Heart left ventricle (tissue), 16 donors: ENCODE measurements at regions not wholly inside any gene's neighbourhood (a gene's known extent, or its start where the extent isn't known, plus 50 kb on each side); places are given as distances from the start of the nearest gene placed in this dataset.

Experiments
- ATAC-seq, 4 donors: fragments of 200-7000 bp; cut with Tn5 transposase; one replicate each; pipeline ENCODE4 v1.9.1; 2020 to 2022; ENCODE audit warnings: moderate library complexity in 4 of 4, mild to moderate bottlenecking in 3 of 4, moderate number of reproducible peaks in 1 of 4
- DNase-seq, 5 donors: peaks; one replicate each; pipeline ENCODE4 v3.0.0-alpha.2; 2020
- H3K27ac ChIP-seq, 12 donors: fragments of 200-600 bp; sonication (generic) in 4 of 12; one replicate each; pipeline versions ENCODE4 v1.5.0 to v1.8.0; 2016 to 2022; ENCODE audit warnings: mild to moderate bottlenecking in 2 of 12
- H3K27me3 ChIP-seq, 9 donors: fragments of 200-600 bp; sonication (generic) in 2 of 9; one replicate each; pipeline versions ENCODE4 v1.5.1 to v1.8.0; 2016 to 2022; ENCODE audit warnings: mild to moderate bottlenecking in 3 of 9
- H3K36me3 ChIP-seq, 9 donors: fragments of 200-600 bp; sonication (generic) in 2 of 9; one replicate each; pipeline versions ENCODE4 v1.5.0 to v1.8.0; 2018 to 2022; ENCODE audit warnings: mild to moderate bottlenecking in 2 of 9
- H3K4me1 ChIP-seq, 12 donors: fragments of 200-600 bp; sonication (generic) in 4 of 12; one replicate each; pipeline versions ENCODE4 v1.5.0 to v1.8.0; 2016 to 2022; ENCODE audit warnings: mild to moderate bottlenecking in 3 of 12
- H3K4me3 ChIP-seq, 12 donors: fragments of 200-600 bp; sonication (generic) in 4 of 12; one replicate each; pipeline versions ENCODE4 v1.5.0 to v1.8.0; 2017 to 2022; ENCODE audit warnings: mild to moderate bottlenecking in 9 of 12, moderate library complexity in 4 of 12
- H3K9me3 ChIP-seq, 12 donors: fragments of 200-600 bp; sonication (generic) in 4 of 12; one replicate each; pipeline versions ENCODE4 v1.5.0 to v1.8.0; 2016 to 2022; ENCODE audit warnings: mild to moderate bottlenecking in 1 of 12
- POLR2A ChIP-seq, 2 donors: fragments of 450-650 bp; IDR thresholded peaks; one replicate each; pipeline ENCODE4 v1.6.1; 2017; ENCODE audit warnings: antibody characterized with exemption in 2 of 2, mild to moderate bottlenecking in 2 of 2, moderate library complexity in 2 of 2
- WGBS, 4 donors: extraction: QIAGEN DNeasy Blood & Tissue Kit in 2 of 4; methylation state at CpG; one replicate each; pipeline versions ENCODE4 v1.1.5 to v1.1.7; 2013 to 2018; 5-methylcytosine and 5-hydroxymethylcytosine counted together
- intact Hi-C, 10 donors: fragments of 100-400 bp; cut with DNase I; formaldehyde crosslinking; loops; one replicate each; pipeline versions ENCODE4 v1.11.1 to v1.14.2; 2022
- TF ChIP-seq, protein P1 (sequence below), 12 donors: fragments of 200-600 bp; sonication (generic) in 4 of 12; IDR thresholded peaks; one replicate each; pipeline versions ENCODE4 v1.5.0 to v1.8.0; 2018 to 2022; ENCODE audit warnings: antibody characterized with exemption in 12 of 12, mild to moderate bottlenecking in 5 of 12
- donor health status: ischemic (EF 13 %, LVEDD 7.1; RV severe dilation, severe dysfunction).
- donor health status: healthy with polysubstance abuse.
- donor health status: DM: no; HTN: yes; CAD: no.
- donor health status: DM: no; HTN: no; CAD: no.
- donor health status: ischemic (EF 25% LVEDD 6.9; RV normal size, moderate dysfunction).
- donor health status: ischemic (EF 25% LVEDD 5.7; RV mildly dilated, moderate dysfunction).
- donor health status: healthy.
- donor health status: DM: yes; HTN: yes; CAD: no.
- donor health status: ischemic (EF 35%, LVEDD 5.7; RV mildly dilated, moderate dysfunction).
- donor health status: nonischemic (EF 11% LVEDD 7.7; RV severe dilation, severe dysfunction).
- donor health status: DM: yes; HTN: yes; CAD: no.
- donor health status: PGD.
- donor health status: ischemic (EF 29% LVEDD 5.4; RV normal size, mild dysfunction).
- donor health status: nonischemic (EF 23%, LVEDD 6.1; RV moderate dilation, normal function).

GRCh38 chr19:30778061-30778460 lies 405.9 kb downstream of the ZNF536 start:
- TF ChIP-seq, protein P1, sequence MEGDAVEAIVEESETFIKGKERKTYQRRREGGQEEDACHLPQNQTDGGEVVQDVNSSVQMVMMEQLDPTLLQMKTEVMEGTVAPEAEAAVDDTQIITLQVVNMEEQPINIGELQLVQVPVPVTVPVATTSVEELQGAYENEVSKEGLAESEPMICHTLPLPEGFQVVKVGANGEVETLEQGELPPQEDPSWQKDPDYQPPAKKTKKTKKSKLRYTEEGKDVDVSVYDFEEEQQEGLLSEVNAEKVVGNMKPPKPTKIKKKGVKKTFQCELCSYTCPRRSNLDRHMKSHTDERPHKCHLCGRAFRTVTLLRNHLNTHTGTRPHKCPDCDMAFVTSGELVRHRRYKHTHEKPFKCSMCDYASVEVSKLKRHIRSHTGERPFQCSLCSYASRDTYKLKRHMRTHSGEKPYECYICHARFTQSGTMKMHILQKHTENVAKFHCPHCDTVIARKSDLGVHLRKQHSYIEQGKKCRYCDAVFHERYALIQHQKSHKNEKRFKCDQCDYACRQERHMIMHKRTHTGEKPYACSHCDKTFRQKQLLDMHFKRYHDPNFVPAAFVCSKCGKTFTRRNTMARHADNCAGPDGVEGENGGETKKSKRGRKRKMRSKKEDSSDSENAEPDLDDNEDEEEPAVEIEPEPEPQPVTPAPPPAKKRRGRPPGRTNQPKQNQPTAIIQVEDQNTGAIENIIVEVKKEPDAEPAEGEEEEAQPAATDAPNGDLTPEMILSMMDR (IDR thresholded peaks at IDR 0.05): no peak
- TF ChIP-seq POLR2A (IDR thresholded peaks at IDR 0.05): no peak
- ATAC-seq: no peak
- DNase-seq: no peak
- Histone ChIP-seq H3K27ac (no peak overlapping the region), H3K27me3 (peaks cover 0 to 13% (median 3%) of the 10 kb centered on the region in 9 donors), H3K9me3 (peaks cover 0 to 1% (median 0%) of the 10 kb centered on the region in 12 donors), H3K36me3 (no peaks in the 10 kb centered on the region), H3K4me3 (no peak overlapping the region), H3K4me1 (no peaks in the 10 kb centered on the region)
- WGBS, 4 donors: 60 to 88% (median 71%) methylated on average over 1 to 2 of the region's 2 CpGs
- intact Hi-C loops: no loop called here

DNA sequence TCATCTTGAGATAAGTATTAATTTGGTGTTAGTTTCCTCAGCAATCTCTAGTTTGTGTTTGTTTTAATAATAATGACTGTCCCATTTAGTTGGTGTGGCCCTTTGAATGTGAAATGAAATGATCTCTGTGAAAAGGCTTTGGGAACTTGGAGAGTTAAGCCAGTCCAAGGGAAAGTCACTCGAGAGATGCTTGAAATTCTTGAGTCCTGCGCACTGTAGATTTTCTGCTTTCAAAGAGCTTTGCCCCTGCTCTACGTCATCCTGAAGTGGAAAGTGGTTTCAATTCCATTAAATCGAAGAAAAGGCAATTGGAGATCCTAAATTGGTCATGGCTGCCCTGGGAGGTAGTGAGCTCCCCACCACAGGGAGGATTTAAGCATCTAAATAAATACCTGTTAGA lies 403.8 kb downstream of the ZNF536 start:
- Histone ChIP-seq H3K27ac (no peak overlapping the region), H3K27me3 (peaks cover 0 to 13% (median 3%) of the 10 kb centered on the region in 9 donors), H3K4me1 (no peaks in the 10 kb centered on the region), H3K9me3 (peaks cover 0 to 18% (median 2%) of the 10 kb centered on the region in 12 donors), H3K36me3 (no peaks in the 10 kb centered on the region), H3K4me3 (no peak overlapping the region)
- ATAC-seq (no peak), DNase-seq (no peak)
- TF ChIP-seq, protein P1 (IDR thresholded peaks at IDR 0.05): no peak
- no peak for TF ChIP-seq POLR2A (IDR thresholded peaks at IDR 0.05)
- intact Hi-C loops: no loop called here
- WGBS, 4 donors: 38 to 56% (median 45%) methylated on average over 4 of the region's 4 CpGs

DNA sequence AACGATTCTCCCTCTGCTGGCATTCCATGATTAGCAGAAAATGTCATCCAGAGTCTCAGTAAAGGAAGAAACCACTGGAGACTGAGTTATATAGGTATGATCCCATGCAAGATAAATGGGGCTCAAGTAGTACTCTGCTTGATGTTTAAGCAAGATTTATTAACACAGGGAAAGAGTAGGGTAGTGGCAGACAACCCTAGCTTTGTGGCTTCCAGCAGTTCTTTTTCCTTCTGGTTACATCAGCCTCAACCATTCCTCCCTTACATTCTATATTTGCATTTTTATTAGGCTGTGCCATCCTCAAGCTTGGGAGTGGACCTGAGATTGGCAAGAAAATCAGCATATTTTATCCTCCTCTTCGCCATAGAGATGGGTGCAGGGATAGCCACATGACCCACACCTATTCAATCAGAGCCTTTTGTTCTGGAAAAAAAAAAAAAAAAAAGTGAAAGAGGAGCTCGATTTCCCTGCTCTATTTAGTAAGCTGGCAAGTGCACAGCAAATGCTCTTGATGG lies 402.1 kb downstream of the ZNF536 start:
- peaks cover 0 to 13% (median 3%) of the 10 kb centered on the region in 9 donors for H3K27me3 ChIP-seq
- WGBS, 4 donors: 48 to 57% (median 51%) methylated on average over 3 of the region's 3 CpGs
- intact Hi-C loops: no loop called here
- no peak for ATAC-seq
- no peaks in the 10 kb centered on the region for H3K4me1 ChIP-seq
- no peaks in the 10 kb centered on the region for H3K36me3 ChIP-seq
- DNase-seq: no peak
- peaks cover 0 to 20% (median 3%) of the 10 kb centered on the region in 12 donors for H3K9me3 ChIP-seq
- H3K27ac ChIP-seq: no peak overlapping the region
- H3K4me3 ChIP-seq: no peak overlapping the region
- TF ChIP-seq, protein P1 (IDR thresholded peaks at IDR 0.05): no peak
- no peak for TF ChIP-seq POLR2A (IDR thresholded peaks at IDR 0.05)

DNA sequence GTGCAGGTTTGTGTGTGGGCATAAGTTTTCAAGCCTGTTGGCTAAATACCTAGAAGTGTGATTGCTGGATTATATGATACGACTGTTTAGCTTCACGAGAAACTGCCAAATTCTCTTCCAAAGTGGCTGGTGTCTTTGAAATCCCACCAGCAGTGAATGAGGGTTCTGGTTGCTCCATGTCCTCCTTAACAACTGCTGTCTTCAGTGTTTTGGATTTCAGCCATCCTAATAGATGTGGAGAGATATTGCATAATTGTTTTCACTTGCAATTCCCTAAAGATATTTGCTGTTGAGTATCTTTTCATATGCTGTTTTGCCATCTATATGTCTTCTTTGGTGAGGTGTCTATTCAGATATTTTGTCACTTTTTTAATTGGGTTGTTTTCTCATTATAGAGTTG lies 390.5 kb downstream of the ZNF536 start:
- Histone ChIP-seq H3K36me3 (no peaks in the 10 kb centered on the region), H3K4me3 (no peak overlapping the region), H3K4me1 (no peaks in the 10 kb centered on the region), H3K27me3 (no peaks in the 10 kb centered on the region), H3K9me3 (peaks cover 0 to 3% (median 0%) of the 10 kb centered on the region in 12 donors), H3K27ac (no peak overlapping the region)
- DNase-seq (no peak), ATAC-seq (no peak)
- intact Hi-C loops: no loop called here
- no peak for TF ChIP-seq POLR2A (IDR thresholded peaks at IDR 0.05)
- TF ChIP-seq, protein P1 (IDR thresholded peaks at IDR 0.05): no peak
- WGBS, 4 donors: 71 to 80% (median 76%) methylated on average over 2 of the region's 2 CpGs
